ENCODE measurements at regions not wholly inside any gene's neighbourhood (a gene's known extent, or its start where the extent isn't known, plus 50 kb on each side); places are given as distances from the start of the nearest gene placed in this dataset.

- TF ChIP-seq TAF1 (IDR thresholded peaks at IDR 0.05; ENCODE audit: borderline replicate concordance, insufficient read depth, low read length) (no peak), FOXP2 (optimal IDR thresholded peaks at IDR 0.05; ENCODE audit: borderline replicate concordance, extremely low read depth, extremely low read length, insufficient read depth) (no peak), SIN3A (IDR thresholded peaks at IDR 0.05; ENCODE audit: borderline replicate concordance, insufficient read depth, low read length) (no peak), REST (IDR thresholded peaks at IDR 0.05; ENCODE audit: insufficient read depth in 1 of 2, low read depth in 2 of 2, low read length in 2 of 2) (no peak), POLR2AphosphoS5 (IDR thresholded peaks at IDR 0.05; ENCODE audit: low read depth, low read length) (no peak)
Measured at GRCh38 chr20:10837901-10838300, 164.1 kb upstream of the JAG1 start.

- TF ChIP-seq FOXP2 (optimal IDR thresholded peaks at IDR 0.05; ENCODE audit: borderline replicate concordance, extremely low read depth, extremely low read length, insufficient read depth), result no peak
- TF ChIP-seq POLR2AphosphoS5 (IDR thresholded peaks at IDR 0.05; ENCODE audit: low read depth, low read length), result no peak
- TF ChIP-seq SIN3A (IDR thresholded peaks at IDR 0.05; ENCODE audit: borderline replicate concordance, insufficient read depth, low read length), result no peak
- TF ChIP-seq TAF1 (IDR thresholded peaks at IDR 0.05; ENCODE audit: borderline replicate concordance, insufficient read depth, low read length), result no peak
- TF ChIP-seq REST (IDR thresholded peaks at IDR 0.05; ENCODE audit: insufficient read depth in 1 of 2, low read depth in 2 of 2, low read length in 2 of 2), result no peak
Measured at GRCh38 chr20:10842116-10842515, 168.3 kb upstream of the JAG1 start.

- TF ChIP-seq FOXP2 (optimal IDR thresholded peaks at IDR 0.05; ENCODE audit: borderline replicate concordance, extremely low read depth, extremely low read length, insufficient read depth) (no peak), TAF1 (IDR thresholded peaks at IDR 0.05; ENCODE audit: borderline replicate concordance, insufficient read depth, low read length) (no peak), REST (IDR thresholded peaks at IDR 0.05; ENCODE audit: insufficient read depth in 1 of 2, low read depth in 2 of 2, low read length in 2 of 2) (no peak), POLR2AphosphoS5 (IDR thresholded peaks at IDR 0.05; ENCODE audit: low read depth, low read length) (no peak), SIN3A (IDR thresholded peaks at IDR 0.05; ENCODE audit: borderline replicate concordance, insufficient read depth, low read length) (no peak)
Measured at GRCh38 chr20:10843146-10843711, 169.4 kb upstream of the JAG1 start.

GRCh38 chr20:10846766-10847165 is 173.0 kb upstream of the JAG1 start:
- TF ChIP-seq FOXP2 (optimal IDR thresholded peaks at IDR 0.05; ENCODE audit: borderline replicate concordance, extremely low read depth, extremely low read length, insufficient read depth), result no peak
- no peak for TF ChIP-seq SIN3A (IDR thresholded peaks at IDR 0.05; ENCODE audit: borderline replicate concordance, insufficient read depth, low read length)
- TF ChIP-seq TAF1 (IDR thresholded peaks at IDR 0.05; ENCODE audit: borderline replicate concordance, insufficient read depth, low read length), result no peak
- no peak for TF ChIP-seq POLR2AphosphoS5 (IDR thresholded peaks at IDR 0.05; ENCODE audit: low read depth, low read length)
- no peak for TF ChIP-seq REST (IDR thresholded peaks at IDR 0.05; ENCODE audit: insufficient read depth in 1 of 2, low read depth in 2 of 2, low read length in 2 of 2)
